ENCODE measurements at regions not wholly inside any gene's neighbourhood (a gene's known extent, or its start where the extent isn't known, plus 50 kb on each side); places are given as distances from the start of the nearest gene placed in this dataset.

DNA sequence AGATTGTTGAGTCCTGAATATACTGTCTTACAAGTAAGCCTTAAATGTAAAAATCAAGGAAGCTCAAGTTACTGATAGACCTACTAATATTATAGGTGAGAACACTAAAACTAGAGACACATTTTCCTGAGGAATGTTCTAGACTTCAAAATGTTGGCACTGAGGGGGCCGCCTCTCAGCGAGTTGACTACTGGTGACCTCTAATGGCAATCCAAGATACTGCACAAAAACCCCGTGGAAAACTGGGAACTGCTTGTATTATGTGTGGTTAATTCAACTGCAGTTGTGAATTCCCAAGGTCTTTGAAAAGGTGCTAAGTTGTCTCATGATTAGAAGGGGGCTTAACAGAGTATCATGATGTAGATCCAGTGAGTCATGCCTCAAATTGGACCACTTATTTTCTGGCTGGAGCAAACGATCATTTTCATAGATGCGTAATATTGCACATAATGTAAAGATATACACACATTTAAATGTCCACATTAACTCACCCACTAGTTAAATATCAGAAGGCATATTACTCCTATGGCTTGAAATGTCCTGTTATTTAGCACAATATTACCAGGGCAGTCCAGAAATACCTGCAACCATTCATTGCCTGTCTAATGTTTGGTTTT lies 336.2 kb downstream of the FOXA2 start:
- TF ChIP-seq, protein P1, sequence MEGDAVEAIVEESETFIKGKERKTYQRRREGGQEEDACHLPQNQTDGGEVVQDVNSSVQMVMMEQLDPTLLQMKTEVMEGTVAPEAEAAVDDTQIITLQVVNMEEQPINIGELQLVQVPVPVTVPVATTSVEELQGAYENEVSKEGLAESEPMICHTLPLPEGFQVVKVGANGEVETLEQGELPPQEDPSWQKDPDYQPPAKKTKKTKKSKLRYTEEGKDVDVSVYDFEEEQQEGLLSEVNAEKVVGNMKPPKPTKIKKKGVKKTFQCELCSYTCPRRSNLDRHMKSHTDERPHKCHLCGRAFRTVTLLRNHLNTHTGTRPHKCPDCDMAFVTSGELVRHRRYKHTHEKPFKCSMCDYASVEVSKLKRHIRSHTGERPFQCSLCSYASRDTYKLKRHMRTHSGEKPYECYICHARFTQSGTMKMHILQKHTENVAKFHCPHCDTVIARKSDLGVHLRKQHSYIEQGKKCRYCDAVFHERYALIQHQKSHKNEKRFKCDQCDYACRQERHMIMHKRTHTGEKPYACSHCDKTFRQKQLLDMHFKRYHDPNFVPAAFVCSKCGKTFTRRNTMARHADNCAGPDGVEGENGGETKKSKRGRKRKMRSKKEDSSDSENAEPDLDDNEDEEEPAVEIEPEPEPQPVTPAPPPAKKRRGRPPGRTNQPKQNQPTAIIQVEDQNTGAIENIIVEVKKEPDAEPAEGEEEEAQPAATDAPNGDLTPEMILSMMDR (conservative IDR thresholded peaks at IDR 0.05): peak; percentile 81
- Histone ChIP-seq H4K91ac (ENCODE audit: insufficient read length, low read depth, low read length) (no peak overlapping the region), H2BK120ac (ENCODE audit: low read depth, low read length, poor library complexity, severe bottlenecking) (no peak overlapping the region), H2AK5ac (ENCODE audit: insufficient read length, low read length) (no peak overlapping the region), H3K4me2 (ENCODE audit: insufficient read depth, insufficient read length, low read length) (no peak overlapping the region), H4K20me1 (ENCODE audit: control insufficient read depth, insufficient read depth, insufficient read length) (no peaks in the 10 kb centered on the region), H3T11ph (ENCODE audit: low read length) (no peak overlapping the region), H2BK12ac (ENCODE audit: insufficient read length, low read depth, low read length) (no peak overlapping the region), H3K27me3 (ENCODE audit: insufficient read depth, low read length) (no peaks in the 10 kb centered on the region), H4K5ac (ENCODE audit: insufficient read length, low read depth, low read length) (no peak overlapping the region), H3K79me2 (ENCODE audit: insufficient read depth, low read length) (no peaks in the 10 kb centered on the region), H3K56ac (ENCODE audit: insufficient read length, low read depth, low read length) (no peak overlapping the region), H4K8ac (replicated peaks; ENCODE audit: insufficient read length, low read depth, low read length) (no peak overlapping the region), H2BK20ac (ENCODE audit: low read depth, low read length, poor library complexity, severe bottlenecking) (no peak overlapping the region), H2BK15ac (ENCODE audit: low read depth, low read length) (no peak overlapping the region), H3K79me1 (ENCODE audit: insufficient read depth, low read depth, low read length, poor library complexity, severe bottlenecking) (no peaks in the 10 kb centered on the region), H3K27ac (ENCODE audit: insufficient read length, low read depth, low read length) (no peak overlapping the region), H3K4ac (ENCODE audit: low read depth, low read length) (no peak overlapping the region), H3K9ac (ENCODE audit: extremely low read depth, insufficient read length, low read length) (no peak overlapping the region), H3K18ac (ENCODE audit: insufficient read length, low read depth, low read length) (no peak overlapping the region), H2BK5ac (ENCODE audit: insufficient read length, low read length) (no peak overlapping the region), H3K9me3 (ENCODE audit: control insufficient read depth, low read depth, low read length) (no peaks in the 10 kb centered on the region), H2AFZ (ENCODE audit: low read length) (no peak overlapping the region), H3K23me2 (ENCODE audit: insufficient read length, low read depth, low read length, poor library complexity, severe bottlenecking) (no peaks in the 10 kb centered on the region), H3K14ac (ENCODE audit: insufficient read depth, low read length) (no peak overlapping the region), H3K4me1 (ENCODE audit: insufficient read depth, low read length) (no peaks in the 10 kb centered on the region), H3K23ac (ENCODE audit: insufficient read length, low read depth, low read length) (no peak overlapping the region)
- Mint-ChIP-seq H3K27ac (no peak overlapping the region), H3K9me3 (no peaks in the 10 kb centered on the region), H3K27me3 (ENCODE audit: low read depth) (no peaks in the 10 kb centered on the region; the same call in 1 of the 2 replicates), H3K4me3 (no peak overlapping the region), H3K36me3 (ENCODE audit: insufficient read depth in 1 of 3, low read depth in 3 of 3) (no peaks in the 10 kb centered on the region), H3K4me1 (peaks cover 7 to 11% of the 10 kb centered on the region in 2 experiments)
- no peak for DNase-seq
- WGBS (ENCODE audit: extremely low coverage, insufficient read length, low lambda C conversion rate): no CpG with 5 or more reads among the region's 5 CpGs

Measured in H9 (cell line).